Adrenal gland (tissue), 2 donors: ENCODE measurements at regions not wholly inside any gene's neighbourhood (a gene's known extent, or its start where the extent isn't known, plus 50 kb on each side); places are given as distances from the start of the nearest gene placed in this dataset.

Experiments used
- small RNA-seq, 2 donors: library from RNA; depleted of rRNA; stranded (forward); fragments of <200 nt; gene quantifications; one replicate each; pipeline ENCODE3, GENCODE V24; 2016

Small RNAs in the stretch of these regions (small RNA-seq; reads per million reads assigned to genes)
- gene AC233702.6 (0 reads per million in 2 donors), gene AC233702.8 (0 reads per million in 2 donors)
